Activated naive CD4-positive, alpha-beta T cell treated with anti-CD3 and anti-CD28 coated beads, Interleukin-2, amount 50 U/mL, for 24 hours (primary cell): ENCODE measurements at regions not wholly inside any gene's neighbourhood (a gene's known extent, or its start where the extent isn't known, plus 50 kb on each side); places are given as distances from the start of the nearest gene placed in this dataset.

Experiments
- H3K27ac Mint-ChIP-seq: one replicate; pipeline ENCODE4 v1.8.0; 2021; ENCODE audit warnings: mild to moderate bottlenecking, mixed read lengths
- H3K27me3 Mint-ChIP-seq: one replicate; pipeline ENCODE4 v1.8.0; 2021; ENCODE audit warnings: mixed read lengths
- H3K36me3 Mint-ChIP-seq: one replicate; pipeline ENCODE4 v1.8.0; 2021; ENCODE audit warnings: mixed read lengths
- H3K4me1 Mint-ChIP-seq: one replicate; pipeline ENCODE4 v1.8.0; 2021; ENCODE audit warnings: mixed read lengths
- H3K4me3 Mint-ChIP-seq: one replicate; pipeline ENCODE4 v1.8.0; 2021; ENCODE audit warnings: mild to moderate bottlenecking, mixed read lengths
- H3K9me3 Mint-ChIP-seq: one replicate; pipeline ENCODE4 v1.8.0; 2021; ENCODE audit warnings: mixed read lengths

- Mint-ChIP-seq H3K27me3 (no peaks in the 10 kb centered on the region), H3K4me1 (no peaks in the 10 kb centered on the region), H3K36me3 (no peaks in the 10 kb centered on the region), H3K4me3 (no peak overlapping the region), H3K27ac (no peak overlapping the region), H3K9me3 (peaks cover 16% of the 10 kb centered on the region)
Observed at GRCh38 chr16:63703612-63704011, 1418.3 kb downstream of the CDH11 start.

GRCh38 chr16:63702981-63703590 lies 1418.8 kb downstream of the CDH11 start:
- Mint-ChIP-seq H3K4me3 (no peak overlapping the region), H3K9me3 (peaks cover 16% of the 10 kb centered on the region), H3K27ac (no peak overlapping the region), H3K27me3 (no peaks in the 10 kb centered on the region), H3K36me3 (no peaks in the 10 kb centered on the region), H3K4me1 (no peaks in the 10 kb centered on the region)

GRCh38 chr16:63697736-63698135 lies 1424.1 kb downstream of the CDH11 start:
- Mint-ChIP-seq H3K27ac (no peak overlapping the region), H3K27me3 (no peaks in the 10 kb centered on the region), H3K36me3 (no peaks in the 10 kb centered on the region), H3K4me3 (no peak overlapping the region), H3K9me3 (peaks cover 25% of the 10 kb centered on the region), H3K4me1 (no peaks in the 10 kb centered on the region)

GRCh38 chr16:63695347-63695746 lies 1426.5 kb downstream of the CDH11 start:
- no peaks in the 10 kb centered on the region for H3K4me1 Mint-ChIP-seq

GRCh38 chr16:63690961-63691360 lies 1430.9 kb downstream of the CDH11 start:
- Mint-ChIP-seq H3K4me1 (no peaks in the 10 kb centered on the region), H3K27ac (no peak overlapping the region), H3K4me3 (no peak overlapping the region), H3K36me3 (no peaks in the 10 kb centered on the region), H3K27me3 (no peaks in the 10 kb centered on the region), H3K9me3 (peaks cover 9% of the 10 kb centered on the region)

More at GRCh38 chr16:63695347-63695746, 1426.5 kb downstream of the CDH11 start:
- H3K4me3 Mint-ChIP-seq, result no peak overlapping the region
- no peak overlapping the region for H3K27ac Mint-ChIP-seq
- H3K36me3 Mint-ChIP-seq, result no peaks in the 10 kb centered on the region
- peaks cover 17% of the 10 kb centered on the region for H3K9me3 Mint-ChIP-seq
- no peaks in the 10 kb centered on the region for H3K27me3 Mint-ChIP-seq

GRCh38 chr16:63690267-63690666 lies 1431.6 kb downstream of the CDH11 start:
- Mint-ChIP-seq H3K9me3 (peaks cover 9% of the 10 kb centered on the region), H3K27me3 (no peaks in the 10 kb centered on the region), H3K27ac (no peak overlapping the region), H3K36me3 (no peaks in the 10 kb centered on the region), H3K4me3 (no peak overlapping the region), H3K4me1 (no peaks in the 10 kb centered on the region)

- peaks cover 9% of the 10 kb centered on the region for H3K9me3 Mint-ChIP-seq
- no peak overlapping the region for H3K4me3 Mint-ChIP-seq
- H3K36me3 Mint-ChIP-seq, result no peaks in the 10 kb centered on the region
- no peak overlapping the region for H3K27ac Mint-ChIP-seq
- no peaks in the 10 kb centered on the region for H3K4me1 Mint-ChIP-seq
- no peaks in the 10 kb centered on the region for H3K27me3 Mint-ChIP-seq
Observed at GRCh38 chr16:63689068-63689467, 1432.8 kb downstream of the CDH11 start.

GRCh38 chr16:63684149-63685101 lies 1437.4 kb downstream of the CDH11 start:
- Mint-ChIP-seq H3K36me3 (no peaks in the 10 kb centered on the region), H3K27me3 (no peaks in the 10 kb centered on the region), H3K9me3 (peaks cover 18% of the 10 kb centered on the region), H3K4me1 (no peaks in the 10 kb centered on the region), H3K4me3 (no peak overlapping the region), H3K27ac (no peak overlapping the region)

- no peak overlapping the region for H3K4me3 Mint-ChIP-seq
- H3K36me3 Mint-ChIP-seq, result no peaks in the 10 kb centered on the region
- no peak overlapping the region for H3K27ac Mint-ChIP-seq
- H3K9me3 Mint-ChIP-seq, result peaks cover 26% of the 10 kb centered on the region
- no peaks in the 10 kb centered on the region for H3K4me1 Mint-ChIP-seq
- H3K27me3 Mint-ChIP-seq, result no peaks in the 10 kb centered on the region
Observed at GRCh38 chr16:63682844-63683243, 1439.0 kb downstream of the CDH11 start.

- no peak overlapping the region for H3K27ac Mint-ChIP-seq
- H3K4me3 Mint-ChIP-seq, result no peak overlapping the region
- no peaks in the 10 kb centered on the region for H3K27me3 Mint-ChIP-seq
- H3K9me3 Mint-ChIP-seq, result peaks cover 13% of the 10 kb centered on the region
- no peaks in the 10 kb centered on the region for H3K4me1 Mint-ChIP-seq
- H3K36me3 Mint-ChIP-seq, result no peaks in the 10 kb centered on the region
Observed at GRCh38 chr16:63672493-63672892, 1449.4 kb downstream of the CDH11 start.

- Mint-ChIP-seq H3K4me1 (no peaks in the 10 kb centered on the region), H3K36me3 (no peaks in the 10 kb centered on the region), H3K27me3 (no peaks in the 10 kb centered on the region), H3K27ac (no peak overlapping the region), H3K4me3 (no peak overlapping the region), H3K9me3 (peaks cover 6% of the 10 kb centered on the region)
Observed at GRCh38 chr16:63663155-63663554, 1458.7 kb downstream of the CDH11 start.

GRCh38 chr16:63655846-63656245 lies 1466.0 kb downstream of the CDH11 start:
- Mint-ChIP-seq H3K4me3 (no peak overlapping the region), H3K36me3 (no peaks in the 10 kb centered on the region), H3K9me3 (no peaks in the 10 kb centered on the region), H3K27ac (no peak overlapping the region), H3K27me3 (no peaks in the 10 kb centered on the region), H3K4me1 (no peaks in the 10 kb centered on the region)

GRCh38 chr16:63653044-63653839 lies 1468.6 kb downstream of the CDH11 start:
- Mint-ChIP-seq H3K4me3 (no peak overlapping the region), H3K9me3 (no peaks in the 10 kb centered on the region), H3K27me3 (no peaks in the 10 kb centered on the region), H3K27ac (no peak overlapping the region), H3K36me3 (no peaks in the 10 kb centered on the region), H3K4me1 (no peaks in the 10 kb centered on the region)

GRCh38 chr16:63652091-63652490 lies 1469.8 kb downstream of the CDH11 start:
- no peak overlapping the region for H3K4me3 Mint-ChIP-seq
- H3K27ac Mint-ChIP-seq, result no peak overlapping the region
- H3K36me3 Mint-ChIP-seq, result no peaks in the 10 kb centered on the region

GRCh38 chr16:63650550-63650949 lies 1471.3 kb downstream of the CDH11 start:
- H3K4me1 Mint-ChIP-seq, result no peaks in the 10 kb centered on the region
- no peaks in the 10 kb centered on the region for H3K36me3 Mint-ChIP-seq
- no peaks in the 10 kb centered on the region for H3K27me3 Mint-ChIP-seq
- peaks cover 9% of the 10 kb centered on the region for H3K9me3 Mint-ChIP-seq
- H3K27ac Mint-ChIP-seq, result no peak overlapping the region
- no peak overlapping the region for H3K4me3 Mint-ChIP-seq

More at GRCh38 chr16:63652091-63652490, 1469.8 kb downstream of the CDH11 start:
- no peaks in the 10 kb centered on the region for H3K4me1 Mint-ChIP-seq
- no peaks in the 10 kb centered on the region for H3K27me3 Mint-ChIP-seq
- H3K9me3 Mint-ChIP-seq, result peaks cover 6% of the 10 kb centered on the region
